Thyroid gland (tissue), 4 donors: ENCODE measurements at regions not wholly inside any gene's neighbourhood (a gene's known extent, or its start where the extent isn't known, plus 50 kb on each side); places are given as distances from the start of the nearest gene placed in this dataset.

ENCODE experiments used
- CTCF ChIP-seq, 6 experiments: fragments of 200-600 bp in 3 of 6; fragments of 450-650 bp in 3 of 6; sonication (generic) in 3 of 6; IDR thresholded peaks; one replicate each; pipeline ENCODE4 v1.5.1; 2016 to 2019; ENCODE audit warnings: antibody characterized with exemption in 6 of 6, mild to moderate bottlenecking in 2 of 6, inconsistent platforms in 1 of 6, moderate library complexity in 1 of 6
- POLR2A ChIP-seq, 2 donors: fragments of 450-650 bp; IDR thresholded peaks; one replicate each; pipeline ENCODE4 v1.6.1; 2017; ENCODE audit warnings: antibody characterized with exemption in 2 of 2, mild to moderate bottlenecking in 2 of 2, moderate library complexity in 1 of 2

- TF ChIP-seq CTCF (IDR thresholded peaks at IDR 0.05) = no peak
- no peak for TF ChIP-seq POLR2A (IDR thresholded peaks at IDR 0.05)
These were observed 637.1 kb upstream of the CCNG1 start for GRCh38 chr5:162800301-162800700.
